GM12872 (cell line): ENCODE measurements at regions not wholly inside any gene's neighbourhood (a gene's known extent, or its start where the extent isn't known, plus 50 kb on each side); places are given as distances from the start of the nearest gene placed in this dataset.

ENCODE experiments used
- TF ChIP-seq, protein P1 (sequence below): IDR thresholded peaks from 3 replicates; pipeline ENCODE4 v1.5.1; 2011; ENCODE audit warnings: low read depth, mild to moderate bottlenecking, low read length, moderate library complexity; ENCODE audit not compliant: insufficient read depth

DNA sequence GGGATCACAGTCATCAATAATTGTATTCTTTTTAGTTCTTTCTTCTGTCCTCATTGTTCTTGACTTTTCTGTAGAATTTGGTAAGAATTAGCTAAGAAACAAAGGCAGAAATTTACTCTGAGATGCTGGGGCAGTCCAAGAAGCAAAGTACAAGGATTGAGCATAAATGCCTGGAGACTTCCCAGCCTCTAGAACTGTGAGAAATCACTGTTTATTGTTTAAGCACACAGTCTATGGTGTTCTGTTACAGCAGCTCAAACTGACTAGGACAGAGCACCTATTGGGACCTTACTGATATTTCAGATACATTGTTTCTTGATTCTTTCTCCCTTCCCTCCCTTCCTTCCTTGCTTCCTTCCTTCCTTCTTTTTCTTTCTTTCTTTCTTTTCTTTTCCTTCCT, 192.7 kb upstream of the SLC35B3 start:
- TF ChIP-seq, protein P1, sequence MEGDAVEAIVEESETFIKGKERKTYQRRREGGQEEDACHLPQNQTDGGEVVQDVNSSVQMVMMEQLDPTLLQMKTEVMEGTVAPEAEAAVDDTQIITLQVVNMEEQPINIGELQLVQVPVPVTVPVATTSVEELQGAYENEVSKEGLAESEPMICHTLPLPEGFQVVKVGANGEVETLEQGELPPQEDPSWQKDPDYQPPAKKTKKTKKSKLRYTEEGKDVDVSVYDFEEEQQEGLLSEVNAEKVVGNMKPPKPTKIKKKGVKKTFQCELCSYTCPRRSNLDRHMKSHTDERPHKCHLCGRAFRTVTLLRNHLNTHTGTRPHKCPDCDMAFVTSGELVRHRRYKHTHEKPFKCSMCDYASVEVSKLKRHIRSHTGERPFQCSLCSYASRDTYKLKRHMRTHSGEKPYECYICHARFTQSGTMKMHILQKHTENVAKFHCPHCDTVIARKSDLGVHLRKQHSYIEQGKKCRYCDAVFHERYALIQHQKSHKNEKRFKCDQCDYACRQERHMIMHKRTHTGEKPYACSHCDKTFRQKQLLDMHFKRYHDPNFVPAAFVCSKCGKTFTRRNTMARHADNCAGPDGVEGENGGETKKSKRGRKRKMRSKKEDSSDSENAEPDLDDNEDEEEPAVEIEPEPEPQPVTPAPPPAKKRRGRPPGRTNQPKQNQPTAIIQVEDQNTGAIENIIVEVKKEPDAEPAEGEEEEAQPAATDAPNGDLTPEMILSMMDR: no peak

DNA sequence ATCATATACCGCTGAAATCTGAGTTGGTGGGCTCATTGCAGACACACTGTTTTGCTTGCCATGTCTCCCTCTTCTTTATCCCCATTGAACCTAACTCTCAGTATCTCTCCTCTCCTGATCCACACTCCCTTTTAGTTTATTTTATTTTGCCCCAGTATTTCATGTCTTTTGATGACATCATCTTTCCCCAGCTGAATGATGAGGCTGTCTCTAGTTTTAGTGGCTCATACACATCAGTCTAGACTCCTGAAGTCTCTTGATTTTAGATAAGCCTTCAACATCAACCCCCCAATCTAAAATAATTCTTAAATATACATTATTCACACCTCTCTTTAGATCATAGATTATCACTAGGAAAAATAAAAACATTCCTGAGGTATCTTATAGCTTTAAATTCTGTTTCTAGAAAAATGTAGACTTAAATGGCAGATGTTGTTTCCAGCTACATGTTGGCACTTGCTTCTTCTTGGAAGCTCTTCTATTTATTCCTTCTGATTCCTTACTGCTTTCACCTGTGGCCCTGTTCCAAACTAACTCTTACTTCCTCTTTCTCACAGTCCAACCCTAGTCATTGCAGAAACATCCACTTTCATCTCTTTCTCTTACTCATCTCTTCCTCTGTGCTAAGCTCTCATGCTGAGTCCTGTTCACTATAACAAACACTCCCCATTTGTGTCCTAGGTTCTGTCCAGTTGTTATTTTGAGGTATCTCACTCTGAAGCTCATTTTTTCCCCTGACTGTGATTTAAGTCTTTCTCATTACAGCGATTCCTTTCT, 191.9 kb upstream of the SLC35B3 start:
- TF ChIP-seq, protein P1: no peak

DNA sequence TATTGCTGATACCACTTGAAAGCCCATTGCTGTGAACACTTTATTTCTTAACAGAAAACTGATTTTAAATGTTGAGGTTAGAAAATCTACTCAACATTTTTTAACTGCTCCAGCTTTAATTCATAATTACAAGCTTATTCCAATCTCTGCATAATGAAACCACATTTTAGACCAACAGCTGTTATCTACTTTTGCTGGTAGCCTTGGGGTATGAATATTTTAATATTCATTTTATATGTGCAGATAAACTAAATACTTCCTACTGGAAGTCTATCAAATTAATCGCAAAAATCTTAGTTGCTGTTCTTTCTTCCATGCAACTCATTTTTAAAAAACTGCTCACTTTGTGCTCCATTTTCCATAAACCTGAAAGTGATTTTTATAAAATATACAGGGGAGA, 189.3 kb upstream of the SLC35B3 start:
- TF ChIP-seq, protein P1: no peak

DNA sequence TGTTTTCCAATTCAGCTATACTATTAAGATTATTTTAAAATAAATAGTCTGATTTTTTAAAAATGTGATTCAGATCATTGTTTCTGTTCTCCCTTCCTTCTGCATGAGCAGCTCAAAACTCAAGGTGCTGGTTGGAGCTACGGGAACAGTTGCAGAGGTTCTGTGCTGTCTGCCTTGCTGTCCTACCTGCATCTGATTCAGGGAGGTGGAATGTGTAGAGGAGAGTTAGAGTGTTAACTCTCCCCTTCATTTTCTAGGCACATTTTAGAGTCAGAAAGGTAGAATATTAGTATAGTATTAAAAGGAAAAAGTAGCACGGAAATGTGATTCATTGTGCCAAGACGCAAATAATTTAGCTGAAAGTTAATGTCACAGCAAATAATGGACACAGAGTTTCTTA, 188.1 kb upstream of the SLC35B3 start:
- TF ChIP-seq, protein P1: no peak

DNA sequence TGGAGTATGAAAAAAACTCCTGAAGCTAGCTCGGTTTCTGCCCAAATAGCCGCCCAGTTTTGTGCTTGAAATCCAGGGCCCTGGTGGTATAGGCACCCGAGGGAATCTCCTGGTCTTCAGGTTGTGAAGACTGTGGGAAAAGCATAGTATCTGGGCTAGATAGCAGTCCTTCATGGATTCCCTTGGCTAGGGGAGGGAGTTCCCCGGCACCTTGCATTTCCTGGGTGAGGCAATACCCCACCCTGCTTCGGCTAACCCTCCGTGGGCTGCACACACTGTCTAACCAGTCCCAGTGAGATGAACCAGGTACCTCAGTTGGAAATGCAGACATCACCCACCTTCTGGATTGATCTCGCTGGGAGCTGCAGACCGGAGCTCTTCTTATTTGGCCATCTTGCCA, 184.5 kb upstream of the SLC35B3 start:
- TF ChIP-seq, protein P1: no peak

DNA sequence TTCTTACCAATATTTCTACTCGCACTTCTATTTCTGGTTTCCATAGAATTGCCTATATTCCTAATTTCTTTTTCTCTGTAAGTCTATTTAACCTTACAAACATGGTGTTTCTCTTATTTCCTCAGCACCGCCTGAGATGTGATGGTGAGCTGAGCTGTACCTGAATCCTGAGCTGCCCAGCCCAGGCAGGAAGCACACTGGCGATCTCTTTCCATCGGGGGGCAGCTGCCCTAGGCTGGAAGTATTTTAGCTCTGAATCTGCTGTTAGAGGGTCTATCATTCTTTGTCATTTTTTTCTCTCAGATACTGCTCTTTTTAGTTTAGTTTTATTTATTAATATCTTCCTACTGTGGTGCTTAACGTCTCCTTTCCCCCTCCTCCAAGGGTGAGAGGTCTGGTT, 173.4 kb upstream of the SLC35B3 start:
- TF ChIP-seq, protein P1: no peak

DNA sequence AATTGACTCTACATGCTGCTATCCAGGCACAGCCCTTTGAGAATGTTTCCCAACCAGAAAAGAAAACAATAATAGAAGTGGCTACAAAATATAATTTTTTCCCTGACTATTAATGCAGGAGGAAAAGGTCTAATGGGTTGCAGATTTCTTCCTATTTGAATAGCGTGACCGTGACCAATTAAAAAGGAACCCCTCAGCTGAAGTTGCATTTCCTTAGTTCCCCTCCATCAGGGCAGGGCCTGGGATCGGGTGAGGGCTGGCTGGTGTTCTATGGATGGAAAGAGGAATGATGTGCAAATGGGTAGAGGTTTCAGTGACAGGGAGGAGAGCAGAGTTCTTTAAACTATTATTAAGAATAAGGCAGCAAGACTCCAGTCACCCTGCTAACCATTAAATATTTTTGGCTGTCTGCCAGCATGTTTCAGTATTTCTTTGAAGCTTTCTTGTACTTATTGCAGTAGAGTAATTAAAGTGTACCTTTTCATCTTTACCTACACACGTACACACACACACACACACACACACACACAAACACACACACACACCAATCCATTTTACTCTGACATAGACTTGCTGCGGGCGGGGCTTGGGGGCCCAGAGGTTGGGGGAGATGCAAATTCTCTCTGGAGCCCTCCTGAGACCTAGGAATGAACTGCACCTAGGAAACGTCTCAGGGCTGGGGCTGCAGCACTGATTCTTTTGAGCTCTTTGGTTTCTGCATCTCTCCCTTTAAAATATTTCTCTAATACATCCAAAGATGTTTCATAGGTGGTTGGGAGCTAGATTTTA, 154.8 kb upstream of the SLC35B3 start:
- TF ChIP-seq, protein P1: no peak
